Nephron (organoid): ENCODE measurements at regions not wholly inside any gene's neighbourhood (a gene's known extent, or its start where the extent isn't known, plus 50 kb on each side); places are given as distances from the start of the nearest gene placed in this dataset.

Source experiments
- H3K27ac Mint-ChIP-seq, 3 experiments: 2 replicates each; pipeline ENCODE4 v1.8.0; 2020; ENCODE audit warnings: mixed read lengths in 3 of 3, mild to moderate bottlenecking in 2 of 3, moderate library complexity in 1 of 3
- H3K27me3 Mint-ChIP-seq: 2 replicates; pipeline ENCODE4 v1.8.0; 2021; ENCODE audit warnings: low read depth, mild to moderate bottlenecking, moderate library complexity, mixed read lengths
- H3K36me3 Mint-ChIP-seq: 2 replicates; pipeline ENCODE4 v1.8.0; 2020; ENCODE audit warnings: low read depth, mixed read lengths
- H3K4me1 Mint-ChIP-seq: 2 replicates; pipeline ENCODE4 v1.8.0; 2020; ENCODE audit warnings: mixed read lengths
- H3K4me3 Mint-ChIP-seq, 3 experiments: 2 replicates each; pipeline ENCODE4 v1.8.0; 2020; ENCODE audit warnings: mild to moderate bottlenecking in 3 of 3, mixed read lengths in 3 of 3, moderate library complexity in 2 of 3
- H3K9me3 Mint-ChIP-seq: 2 replicates; pipeline ENCODE4 v1.8.0; 2020; ENCODE audit warnings: mixed read lengths
- CTCF ChIP-seq, 3 experiments: fragments of 200-600 bp; sonication (generic); IDR thresholded peaks; one replicate each; pipeline ENCODE4 v1.5.0; 2021; ENCODE audit warnings: antibody characterized with exemption in 3 of 3; ENCODE audit not compliant: unreplicated experiment in 3 of 3

DNA sequence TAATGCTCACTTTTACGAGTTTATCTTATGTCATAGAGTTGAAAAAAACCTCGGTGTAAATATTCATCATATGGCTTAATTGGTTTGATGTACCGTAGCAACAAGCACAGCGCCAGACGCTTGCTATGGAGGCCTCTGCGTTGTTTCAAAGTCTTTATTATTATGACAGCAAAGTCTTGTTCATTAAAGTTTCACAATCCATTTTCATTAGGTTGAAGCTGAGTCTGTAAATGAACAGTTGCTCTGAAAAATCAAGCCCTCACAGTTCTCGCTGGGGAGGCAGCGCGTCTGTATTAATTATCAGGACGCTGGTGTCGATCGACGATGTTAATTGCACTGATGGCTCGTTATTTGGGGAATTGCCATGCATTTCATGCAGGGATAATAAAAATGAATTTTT, 185.6 kb downstream of the INSC start:
- no peaks in the 10 kb centered on the region for H3K9me3 Mint-ChIP-seq
- no peak overlapping the region for H3K27ac Mint-ChIP-seq
- H3K4me1 Mint-ChIP-seq = no peaks in the 10 kb centered on the region
- no peak for TF ChIP-seq CTCF (IDR thresholded peaks at IDR 0.05; ENCODE audit: unreplicated experiment in 3 of 3)
- H3K4me3 Mint-ChIP-seq = no peak overlapping the region
- H3K27me3 Mint-ChIP-seq = no peaks in the 10 kb centered on the region
- H3K36me3 Mint-ChIP-seq = no peaks in the 10 kb centered on the region

DNA sequence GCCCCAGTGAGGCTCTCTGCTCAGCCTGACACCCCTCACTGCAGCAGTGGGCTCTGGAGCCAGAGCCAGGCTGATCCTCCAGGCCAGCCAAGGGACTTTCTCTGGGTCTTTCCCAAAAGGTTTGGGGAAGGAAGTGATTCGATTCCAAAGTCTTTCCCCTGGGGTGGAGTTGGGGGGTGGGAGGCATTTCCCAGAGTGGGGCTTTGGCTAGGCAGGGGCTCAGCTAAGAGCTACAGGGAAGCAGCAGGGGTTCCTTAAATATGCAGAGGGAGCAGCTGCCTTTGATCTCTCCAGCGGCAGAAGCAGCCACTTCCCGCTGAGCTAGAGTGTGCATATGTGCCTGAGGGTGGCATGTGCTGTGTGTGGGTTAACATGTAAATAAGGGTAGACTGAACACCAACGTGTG, 192.9 kb downstream of the INSC start:
- Mint-ChIP-seq H3K9me3 (peaks cover 3% of the 10 kb centered on the region), H3K27me3 (no peaks in the 10 kb centered on the region), H3K36me3 (no peaks in the 10 kb centered on the region), H3K27ac (no peak overlapping the region), H3K4me1 (no peaks in the 10 kb centered on the region), H3K4me3 (no peak overlapping the region)
- no peak for TF ChIP-seq CTCF (IDR thresholded peaks at IDR 0.05; ENCODE audit: unreplicated experiment in 3 of 3)

GRCh38 chr11:15308840-15309239, 194.1 kb downstream of the INSC start:
- no peaks in the 10 kb centered on the region for H3K4me1 Mint-ChIP-seq
- H3K9me3 Mint-ChIP-seq = peaks cover 5% of the 10 kb centered on the region
- H3K36me3 Mint-ChIP-seq = no peaks in the 10 kb centered on the region
- no peak overlapping the region for H3K4me3 Mint-ChIP-seq
- TF ChIP-seq CTCF (IDR thresholded peaks at IDR 0.05; ENCODE audit: unreplicated experiment in 3 of 3) = no peak
- no peaks in the 10 kb centered on the region for H3K27me3 Mint-ChIP-seq
- no peak overlapping the region for H3K27ac Mint-ChIP-seq

DNA sequence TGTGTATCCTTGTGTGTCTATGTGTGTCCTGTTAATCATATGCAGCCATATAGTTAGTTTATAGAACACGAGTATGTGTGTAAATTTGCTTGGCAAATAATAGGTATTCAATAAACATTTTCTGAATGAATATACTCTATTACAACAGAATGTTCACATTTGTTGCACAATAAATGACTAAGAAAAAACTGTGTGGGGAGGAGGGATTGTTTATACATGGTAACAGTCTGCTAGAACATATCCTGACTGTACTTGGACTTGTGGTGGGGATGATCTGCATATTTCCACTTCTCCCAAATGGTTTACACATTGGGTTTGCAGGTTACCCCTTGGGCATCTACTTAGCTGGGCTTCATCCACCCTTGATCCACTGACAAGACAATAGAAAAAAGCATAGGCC, 194.6 kb downstream of the INSC start:
- peaks cover 5% of the 10 kb centered on the region for H3K9me3 Mint-ChIP-seq
- H3K27ac Mint-ChIP-seq = no peak overlapping the region
- H3K36me3 Mint-ChIP-seq = no peaks in the 10 kb centered on the region
- H3K4me1 Mint-ChIP-seq = no peaks in the 10 kb centered on the region
- H3K27me3 Mint-ChIP-seq = no peaks in the 10 kb centered on the region
- TF ChIP-seq CTCF (IDR thresholded peaks at IDR 0.05; ENCODE audit: unreplicated experiment in 3 of 3) = no peak
- H3K4me3 Mint-ChIP-seq = no peak overlapping the region

- Mint-ChIP-seq H3K4me1 (no peaks in the 10 kb centered on the region), H3K9me3 (peaks cover 5% of the 10 kb centered on the region), H3K36me3 (no peaks in the 10 kb centered on the region), H3K27ac (no peak overlapping the region), H3K4me3 (no peak overlapping the region), H3K27me3 (no peaks in the 10 kb centered on the region)
- TF ChIP-seq CTCF (IDR thresholded peaks at IDR 0.05; ENCODE audit: unreplicated experiment in 3 of 3) = no peak
These were observed 199.1 kb downstream of the INSC start for GRCh38 chr11:15313862-15314261.

- Mint-ChIP-seq H3K27me3 (no peaks in the 10 kb centered on the region), H3K4me1 (peaks cover 6% of the 10 kb centered on the region), H3K4me3 (no peak overlapping the region), H3K36me3 (no peaks in the 10 kb centered on the region), H3K27ac (no peak overlapping the region), H3K9me3 (no peaks in the 10 kb centered on the region)
- TF ChIP-seq CTCF (IDR thresholded peaks at IDR 0.05; ENCODE audit: unreplicated experiment in 3 of 3) = no peak
These were observed 204.1 kb downstream of the INSC start for GRCh38 chr11:15318814-15319213.
